Transverse colon (tissue), 4 donors: ENCODE measurements at regions not wholly inside any gene's neighbourhood (a gene's known extent, or its start where the extent isn't known, plus 50 kb on each side); places are given as distances from the start of the nearest gene placed in this dataset.

Source experiments
- CTCF ChIP-seq, 5 experiments: fragments of 200-600 bp in 3 of 5; fragments of 450-650 bp in 2 of 5; sonication (generic) in 3 of 5; IDR thresholded peaks; 1 replicate in 2 of 5; 2 replicates in 3 of 5; pipeline ENCODE4 v1.5.1; 2016 to 2017; ENCODE audit warnings: antibody characterized with exemption in 5 of 5, inconsistent platforms in 3 of 5, mild to moderate bottlenecking in 2 of 5, moderate library complexity in 1 of 5
- POLR2A ChIP-seq: fragments of 450-650 bp; IDR thresholded peaks from one replicate; pipeline ENCODE4 v1.6.1; 2016; ENCODE audit warnings: antibody characterized with exemption, mild to moderate bottlenecking, moderate library complexity
- POLR2AphosphoS5 ChIP-seq, 3 donors: sonication (generic); formaldehyde crosslinking; IDR thresholded peaks; one replicate each; pipeline ENCODE4 v1.6.1; 2016; ENCODE audit warnings: antibody characterized with exemption in 3 of 3

GRCh38 chr2:22795287-22795866 is 589.6 kb upstream of the KLHL29 start:
- TF ChIP-seq CTCF (IDR thresholded peaks at IDR 0.05) (no peak), POLR2A (no peak), POLR2AphosphoS5 (IDR thresholded peaks at IDR 0.05) (no peak)
